ENCODE measurements at regions not wholly inside any gene's neighbourhood (a gene's known extent, or its start where the extent isn't known, plus 50 kb on each side); places are given as distances from the start of the nearest gene placed in this dataset.

- no peak overlapping the region for H3K4me3 ChIP-seq
- H3K36me3 ChIP-seq, result no peaks in the 10 kb centered on the region
- no peak overlapping the region for H3K27ac ChIP-seq
- peaks cover 0 to 17% (median 10%) of the 10 kb centered on the region in 3 donors for H3K27me3 ChIP-seq
- ATAC-seq (peak; percentile 39 to 54), DNase-seq (no peak)
- H3K9me3 ChIP-seq, result no peaks in the 10 kb centered on the region
- in situ Hi-C loops (cut with MboI; ENCODE audit: low sequenced_read_pairs in 4 of 4), result no loop called here
- TF ChIP-seq POLR2A (IDR thresholded peaks at IDR 0.05), result no peak
- TF ChIP-seq, protein P1, sequence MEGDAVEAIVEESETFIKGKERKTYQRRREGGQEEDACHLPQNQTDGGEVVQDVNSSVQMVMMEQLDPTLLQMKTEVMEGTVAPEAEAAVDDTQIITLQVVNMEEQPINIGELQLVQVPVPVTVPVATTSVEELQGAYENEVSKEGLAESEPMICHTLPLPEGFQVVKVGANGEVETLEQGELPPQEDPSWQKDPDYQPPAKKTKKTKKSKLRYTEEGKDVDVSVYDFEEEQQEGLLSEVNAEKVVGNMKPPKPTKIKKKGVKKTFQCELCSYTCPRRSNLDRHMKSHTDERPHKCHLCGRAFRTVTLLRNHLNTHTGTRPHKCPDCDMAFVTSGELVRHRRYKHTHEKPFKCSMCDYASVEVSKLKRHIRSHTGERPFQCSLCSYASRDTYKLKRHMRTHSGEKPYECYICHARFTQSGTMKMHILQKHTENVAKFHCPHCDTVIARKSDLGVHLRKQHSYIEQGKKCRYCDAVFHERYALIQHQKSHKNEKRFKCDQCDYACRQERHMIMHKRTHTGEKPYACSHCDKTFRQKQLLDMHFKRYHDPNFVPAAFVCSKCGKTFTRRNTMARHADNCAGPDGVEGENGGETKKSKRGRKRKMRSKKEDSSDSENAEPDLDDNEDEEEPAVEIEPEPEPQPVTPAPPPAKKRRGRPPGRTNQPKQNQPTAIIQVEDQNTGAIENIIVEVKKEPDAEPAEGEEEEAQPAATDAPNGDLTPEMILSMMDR (IDR thresholded peaks at IDR 0.05 in 4 of 5, conservative IDR thresholded peaks at IDR 0.05 in 1 of 5), result no peak
- H3K4me1 ChIP-seq, result no peaks in the 10 kb centered on the region
- intact Hi-C loops (cut with DNase I; ENCODE audit: low total_unique reads), result no loop called here
Measured at GRCh38 chr14:104299993-104300761, 161.8 kb downstream of the KIF26A start.

GRCh38 chr14:104301731-104302460, 163.5 kb downstream of the KIF26A start:
- no peak for DNase-seq
- TF ChIP-seq, protein P1 (IDR thresholded peaks at IDR 0.05 in 4 of 5, conservative IDR thresholded peaks at IDR 0.05 in 1 of 5), result no peak
- TF ChIP-seq POLR2A (IDR thresholded peaks at IDR 0.05), result no peak
- Histone ChIP-seq H3K27me3 (peaks cover 0 to 13% (median 9%) of the 10 kb centered on the region in 3 donors), H3K9me3 (no peaks in the 10 kb centered on the region), H3K27ac (no peak overlapping the region), H3K4me3 (no peak overlapping the region), H3K4me1 (no peaks in the 10 kb centered on the region), H3K36me3 (no peaks in the 10 kb centered on the region)
- ATAC-seq, result no peak
- intact Hi-C loops (cut with DNase I; ENCODE audit: low total_unique reads), result no loop called here
- in situ Hi-C loops (cut with MboI; ENCODE audit: low sequenced_read_pairs in 4 of 4), result no loop called here

DNA sequence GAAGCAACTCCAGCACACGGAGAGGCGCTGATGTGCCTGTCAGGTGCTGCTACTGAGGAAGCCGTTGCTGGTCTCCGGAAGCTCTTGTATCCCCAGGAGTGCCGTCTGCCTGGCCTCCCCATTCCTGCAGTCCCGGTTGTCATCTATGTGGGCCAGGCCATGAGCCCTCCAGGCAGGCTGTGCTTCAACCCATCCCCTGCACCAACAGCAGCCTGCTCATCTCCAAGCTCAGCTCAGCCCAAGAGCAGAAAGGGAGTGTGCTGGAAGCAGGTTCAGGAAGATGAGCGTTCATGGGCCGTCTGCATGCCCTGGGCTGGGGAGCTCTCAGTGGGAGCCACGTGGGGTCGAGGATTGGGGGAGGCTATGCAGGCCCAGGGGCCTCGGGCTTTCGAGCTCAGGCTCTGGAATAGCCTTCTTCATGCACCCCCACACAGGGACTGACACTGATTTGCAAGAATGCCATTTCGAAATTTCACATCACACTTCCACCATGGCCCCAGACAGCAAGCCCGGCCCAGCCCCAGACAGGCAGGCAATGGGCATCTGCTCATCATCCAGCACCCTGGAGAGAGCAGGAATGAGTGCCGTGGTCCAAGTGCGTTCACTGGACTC, 164.5 kb downstream of the KIF26A start:
- DNase-seq (no peak), ATAC-seq (no peak)
- H3K4me3 ChIP-seq, result no peak overlapping the region
- intact Hi-C loops (cut with DNase I; ENCODE audit: low total_unique reads) (no loop called here), in situ Hi-C loops (cut with MboI; ENCODE audit: low sequenced_read_pairs in 4 of 4) (no loop called here)
- no peaks in the 10 kb centered on the region for H3K36me3 ChIP-seq
- peaks cover 0 to 9% (median 4%) of the 10 kb centered on the region in 3 donors for H3K27me3 ChIP-seq
- no peaks in the 10 kb centered on the region for H3K9me3 ChIP-seq
- H3K27ac ChIP-seq, result no peak overlapping the region
- no peak for TF ChIP-seq POLR2A (IDR thresholded peaks at IDR 0.05)
- TF ChIP-seq, protein P1 (IDR thresholded peaks at IDR 0.05 in 4 of 5, conservative IDR thresholded peaks at IDR 0.05 in 1 of 5), result no peak
- no peaks in the 10 kb centered on the region for H3K4me1 ChIP-seq

GRCh38 chr14:104303705-104304425, 165.5 kb downstream of the KIF26A start:
- H3K36me3 ChIP-seq, result no peaks in the 10 kb centered on the region
- ATAC-seq (no peak), DNase-seq (no peak)
- in situ Hi-C loops (cut with MboI; ENCODE audit: low sequenced_read_pairs in 4 of 4) (no loop called here), intact Hi-C loops (cut with DNase I; ENCODE audit: low total_unique reads) (no loop called here)
- no peak overlapping the region for H3K27ac ChIP-seq
- TF ChIP-seq POLR2A (IDR thresholded peaks at IDR 0.05), result no peak
- TF ChIP-seq, protein P1 (IDR thresholded peaks at IDR 0.05 in 4 of 5, conservative IDR thresholded peaks at IDR 0.05 in 1 of 5), result no peak
- peaks cover 0 to 9% (median 4%) of the 10 kb centered on the region in 3 donors for H3K27me3 ChIP-seq
- H3K4me3 ChIP-seq, result no peak overlapping the region
- H3K4me1 ChIP-seq, result no peaks in the 10 kb centered on the region
- no peaks in the 10 kb centered on the region for H3K9me3 ChIP-seq
